HEK293T (cell line): ENCODE measurements at regions not wholly inside any gene's neighbourhood (a gene's known extent, or its start where the extent isn't known, plus 50 kb on each side); places are given as distances from the start of the nearest gene placed in this dataset.
"Not testable (repeated sequence)": the region's sequence is repeated elsewhere in the genome, so short reads cannot be mapped to it uniquely, and the experiment has no call there.

Source experiments
- BHLHE40 ChIP-seq: fragments of 450-650 bp; IDR thresholded peaks from 2 replicates; pipeline ENCODE4 v1.6.1; 2016; ENCODE audit warnings: mild to moderate bottlenecking, moderate library complexity, borderline replicate concordance
- CTBP1 ChIP-seq: fragments of 450-650 bp; IDR thresholded peaks from 2 replicates; pipeline ENCODE4 v1.6.1; 2016; ENCODE audit warnings: borderline replicate concordance
- FOXA1 ChIP-seq: fragments of 450-650 bp; IDR thresholded peaks from 2 replicates; pipeline ENCODE4 v1.6.1; 2016; ENCODE audit warnings: mild to moderate bottlenecking
- FOXK2 ChIP-seq: fragments of 450-650 bp; IDR thresholded peaks from 2 replicates; pipeline ENCODE4 v1.6.1; 2016; ENCODE audit warnings: mild to moderate bottlenecking
- FOXM1 ChIP-seq: fragments of 450-650 bp; IDR thresholded peaks from 2 replicates; pipeline ENCODE4 v1.6.1; 2017; ENCODE audit warnings: mild to moderate bottlenecking, borderline replicate concordance
- LEF1 ChIP-seq: fragments of 450-650 bp; IDR thresholded peaks from 2 replicates; pipeline ENCODE4 v1.6.1; 2017; ENCODE audit warnings: mild to moderate bottlenecking, borderline replicate concordance
- NFRKB ChIP-seq: fragments of 450-650 bp; IDR thresholded peaks from 2 replicates; pipeline ENCODE4 v1.6.1; 2016; ENCODE audit warnings: mild to moderate bottlenecking, moderate library complexity
- SP1 ChIP-seq: fragments of 450-650 bp; IDR thresholded peaks from 2 replicates; pipeline ENCODE4 v1.6.1; 2017
- SUZ12 ChIP-seq: fragments of 450-650 bp; IDR thresholded peaks from 2 replicates; pipeline ENCODE4 v1.6.1; 2016; ENCODE audit warnings: mild to moderate bottlenecking
- TARDBP ChIP-seq: fragments of 450-650 bp; IDR thresholded peaks from 2 replicates; pipeline ENCODE4 v1.6.1; 2016
- TF ChIP-seq, protein P1 (sequence below): fragments of 450-650 bp; IDR thresholded peaks from 2 replicates; pipeline ENCODE4 v1.6.1; 2016

DNA sequence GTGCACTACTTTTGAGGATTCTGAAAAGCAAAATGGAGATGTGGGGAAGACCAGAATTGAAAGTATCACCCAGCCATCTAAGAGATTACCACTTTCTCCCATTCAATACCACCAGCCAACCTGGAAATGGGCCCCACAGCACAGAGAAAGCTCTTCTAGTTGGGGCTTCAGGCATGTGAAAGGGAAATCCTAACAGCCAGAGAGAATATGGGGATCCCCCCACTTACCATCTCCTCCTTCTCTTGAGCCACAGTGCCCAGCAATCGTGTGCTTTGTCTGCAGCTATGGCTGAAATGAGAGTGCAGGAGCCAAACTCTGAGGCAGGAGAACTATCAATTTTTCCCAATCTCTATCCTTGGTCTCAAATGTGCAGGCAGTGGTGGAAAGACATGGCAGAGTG lies 173.2 kb upstream of the KCTD7 start:
- TF ChIP-seq FOXM1, SP1, SUZ12, NFRKB, TARDBP, FOXK2, FOXA1, LEF1, BHLHE40, CTBP1: not testable (repeated sequence)
- TF ChIP-seq, protein P1, sequence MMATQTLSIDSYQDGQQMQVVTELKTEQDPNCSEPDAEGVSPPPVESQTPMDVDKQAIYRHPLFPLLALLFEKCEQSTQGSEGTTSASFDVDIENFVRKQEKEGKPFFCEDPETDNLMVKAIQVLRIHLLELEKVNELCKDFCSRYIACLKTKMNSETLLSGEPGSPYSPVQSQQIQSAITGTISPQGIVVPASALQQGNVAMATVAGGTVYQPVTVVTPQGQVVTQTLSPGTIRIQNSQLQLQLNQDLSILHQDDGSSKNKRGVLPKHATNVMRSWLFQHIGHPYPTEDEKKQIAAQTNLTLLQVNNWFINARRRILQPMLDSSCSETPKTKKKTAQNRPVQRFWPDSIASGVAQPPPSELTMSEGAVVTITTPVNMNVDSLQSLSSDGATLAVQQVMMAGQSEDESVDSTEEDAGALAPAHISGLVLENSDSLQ = not testable (repeated sequence)
